ENCODE measurements at regions not wholly inside any gene's neighbourhood (a gene's known extent, or its start where the extent isn't known, plus 50 kb on each side); places are given as distances from the start of the nearest gene placed in this dataset.

DNA sequence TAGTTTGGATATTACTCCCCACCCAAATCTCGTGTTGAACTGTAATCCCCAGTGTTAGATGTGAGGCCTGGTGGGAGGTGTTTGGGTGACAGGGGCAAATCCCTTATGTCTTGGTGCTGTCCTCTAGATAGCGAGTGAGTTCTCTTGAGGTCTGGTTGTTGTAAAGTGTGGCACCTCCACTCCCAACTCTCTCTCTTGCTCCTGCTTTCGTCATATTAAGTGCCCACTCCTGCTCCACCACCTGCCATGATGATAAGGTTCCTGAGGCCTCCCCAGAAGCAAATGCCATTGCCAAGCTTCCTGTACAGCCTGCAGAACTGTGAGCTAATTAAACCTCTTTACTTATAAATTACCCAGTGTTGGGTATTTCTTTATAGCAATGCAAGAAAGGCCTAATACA, 944.3 kb downstream of the ADGRL3 start:
- no peak for TF ChIP-seq POLR2A (IDR thresholded peaks at IDR 0.05; ENCODE audit: low read depth, low read length)
- no peak for TF ChIP-seq POLR2AphosphoS5 (IDR thresholded peaks at IDR 0.05; ENCODE audit: low read depth, low read length)
